ENCODE measurements at regions not wholly inside any gene's neighbourhood (a gene's known extent, or its start where the extent isn't known, plus 50 kb on each side); places are given as distances from the start of the nearest gene placed in this dataset.
"Not testable (repeated sequence)": the region's sequence is repeated elsewhere in the genome, so short reads cannot be mapped to it uniquely, and the experiment has no call there.

- TF ChIP-seq CTCF (conservative IDR thresholded peaks at IDR 0.05 in 1 of 2, IDR thresholded peaks at IDR 0.05 in 1 of 2; ENCODE audit: extremely low read depth in 1 of 2, insufficient read depth in 1 of 2, low read depth in 1 of 2, low read length in 2 of 2); EZH2 (IDR thresholded peaks at IDR 0.05; ENCODE audit: borderline replicate concordance, low read length): not testable (repeated sequence)
Observed at GRCh38 chr7:81141257-81142205, 222.7 kb upstream of the SEMA3C start.
